Activated naive CD8-positive, alpha-beta T cell treated with anti-CD3 and anti-CD28 coated beads for 36 hours (primary cell): ENCODE measurements at regions not wholly inside any gene's neighbourhood (a gene's known extent, or its start where the extent isn't known, plus 50 kb on each side); places are given as distances from the start of the nearest gene placed in this dataset.
A peak's percentile ranks its signal among the peaks of the same experiment; 100 is the strongest.

Experiments
- DNase-seq: peaks from one replicate; pipeline ENCODE4 v3.0.0; 2021
- H3K27ac Mint-ChIP-seq: one replicate; pipeline ENCODE4 v1.8.0; 2022; ENCODE audit warnings: mild to moderate bottlenecking, moderate library complexity, mixed read lengths
- H3K27me3 Mint-ChIP-seq: one replicate; pipeline ENCODE4 v1.8.0; 2022; ENCODE audit warnings: mild to moderate bottlenecking, mixed read lengths
- H3K36me3 Mint-ChIP-seq: one replicate; pipeline ENCODE4 v1.8.0; 2021; ENCODE audit warnings: mild to moderate bottlenecking, mixed read lengths
- H3K4me1 Mint-ChIP-seq: one replicate; pipeline ENCODE4 v1.8.0; 2021; ENCODE audit warnings: mixed read lengths
- H3K4me3 Mint-ChIP-seq: one replicate; pipeline ENCODE4 v1.8.0; 2022; ENCODE audit warnings: mild to moderate bottlenecking, moderate library complexity, mixed read lengths
- H3K9me3 Mint-ChIP-seq: one replicate; pipeline ENCODE4 v1.8.0; 2022; ENCODE audit warnings: mixed read lengths

- Mint-ChIP-seq H3K4me1 (peaks cover 36% of the 10 kb centered on the region), H3K27ac (no peak overlapping the region), H3K36me3 (peaks cover 22% of the 10 kb centered on the region), H3K27me3 (no peaks in the 10 kb centered on the region), H3K4me3 (no peak overlapping the region), H3K9me3 (peaks cover 3% of the 10 kb centered on the region)
- DNase-seq: no peak
Measured at GRCh38 chr2:181264441-181264840, 192.7 kb upstream of the ITGA4 start.

- H3K27ac Mint-ChIP-seq: no peak overlapping the region
- no peaks in the 10 kb centered on the region for H3K27me3 Mint-ChIP-seq
- no peak overlapping the region for H3K4me3 Mint-ChIP-seq
- H3K36me3 Mint-ChIP-seq: peaks cover 25% of the 10 kb centered on the region
- peaks cover 2% of the 10 kb centered on the region for H3K9me3 Mint-ChIP-seq
- peaks cover 33% of the 10 kb centered on the region for H3K4me1 Mint-ChIP-seq
- no peak for DNase-seq
Measured at GRCh38 chr2:181266614-181267013, 190.6 kb upstream of the ITGA4 start.

GRCh38 chr2:181268174-181268867, 188.9 kb upstream of the ITGA4 start:
- H3K36me3 Mint-ChIP-seq: peaks cover 18% of the 10 kb centered on the region
- no peak overlapping the region for H3K4me3 Mint-ChIP-seq
- peaks cover 26% of the 10 kb centered on the region for H3K4me1 Mint-ChIP-seq
- no peaks in the 10 kb centered on the region for H3K27me3 Mint-ChIP-seq
- peaks cover 2% of the 10 kb centered on the region for H3K9me3 Mint-ChIP-seq
- DNase-seq: no peak
- H3K27ac Mint-ChIP-seq: no peak overlapping the region

GRCh38 chr2:181273986-181274385, 183.2 kb upstream of the ITGA4 start:
- no peak overlapping the region for H3K4me3 Mint-ChIP-seq
- H3K36me3 Mint-ChIP-seq: peaks cover 5% of the 10 kb centered on the region
- peaks cover 44% of the 10 kb centered on the region for H3K4me1 Mint-ChIP-seq
- H3K27me3 Mint-ChIP-seq: no peaks in the 10 kb centered on the region
- no peak for DNase-seq
- no peak overlapping the region for H3K27ac Mint-ChIP-seq
- H3K9me3 Mint-ChIP-seq: no peaks in the 10 kb centered on the region

GRCh38 chr2:181275643-181276070, 181.5 kb upstream of the ITGA4 start:
- peak overlapping the region; percentile 74 for H3K27ac Mint-ChIP-seq
- H3K4me1 Mint-ChIP-seq: peaks cover 44% of the 10 kb centered on the region
- DNase-seq: peak; percentile 9
- no peaks in the 10 kb centered on the region for H3K9me3 Mint-ChIP-seq
- no peak overlapping the region for H3K4me3 Mint-ChIP-seq
- H3K27me3 Mint-ChIP-seq: no peaks in the 10 kb centered on the region
- H3K36me3 Mint-ChIP-seq: peaks cover 6% of the 10 kb centered on the region

- peak overlapping the region; percentile 25 for H3K4me3 Mint-ChIP-seq
- H3K4me1 Mint-ChIP-seq: peaks cover 32% of the 10 kb centered on the region
Measured at GRCh38 chr2:181281206-181281832, 175.9 kb upstream of the ITGA4 start.

GRCh38 chr2:181285116-181285515, 172.1 kb upstream of the ITGA4 start:
- peaks cover 33% of the 10 kb centered on the region for H3K4me1 Mint-ChIP-seq
- DNase-seq: no peak
- H3K36me3 Mint-ChIP-seq: peaks cover 44% of the 10 kb centered on the region
- H3K9me3 Mint-ChIP-seq: peaks cover 14% of the 10 kb centered on the region
- no peaks in the 10 kb centered on the region for H3K27me3 Mint-ChIP-seq
- peak overlapping the region; percentile 38 for H3K27ac Mint-ChIP-seq
- H3K4me3 Mint-ChIP-seq: no peak overlapping the region

More at GRCh38 chr2:181281206-181281832, 175.9 kb upstream of the ITGA4 start:
- Mint-ChIP-seq H3K27me3 (no peaks in the 10 kb centered on the region), H3K36me3 (peaks cover 34% of the 10 kb centered on the region), H3K9me3 (peaks cover 10% of the 10 kb centered on the region), H3K27ac (peak overlapping the region; percentile 84)
- no peak for DNase-seq

GRCh38 chr2:181289698-181290097, 167.5 kb upstream of the ITGA4 start:
- no peak for DNase-seq
- no peaks in the 10 kb centered on the region for H3K27me3 Mint-ChIP-seq
- H3K27ac Mint-ChIP-seq: no peak overlapping the region
- H3K36me3 Mint-ChIP-seq: peaks cover 34% of the 10 kb centered on the region
- H3K4me3 Mint-ChIP-seq: no peak overlapping the region
- peaks cover 18% of the 10 kb centered on the region for H3K4me1 Mint-ChIP-seq
- peaks cover 12% of the 10 kb centered on the region for H3K9me3 Mint-ChIP-seq

- peaks cover 10% of the 10 kb centered on the region for H3K9me3 Mint-ChIP-seq
- H3K4me3 Mint-ChIP-seq: no peak overlapping the region
- DNase-seq: no peak
- H3K27ac Mint-ChIP-seq: no peak overlapping the region
- H3K36me3 Mint-ChIP-seq: peaks cover 32% of the 10 kb centered on the region
- no peaks in the 10 kb centered on the region for H3K27me3 Mint-ChIP-seq
- H3K4me1 Mint-ChIP-seq: peaks cover 18% of the 10 kb centered on the region
Measured at GRCh38 chr2:181290182-181290581, 167.0 kb upstream of the ITGA4 start.

GRCh38 chr2:181294979-181295378, 162.2 kb upstream of the ITGA4 start:
- Mint-ChIP-seq H3K27me3 (no peaks in the 10 kb centered on the region), H3K27ac (no peak overlapping the region), H3K36me3 (peaks cover 44% of the 10 kb centered on the region), H3K9me3 (peaks cover 36% of the 10 kb centered on the region), H3K4me3 (no peak overlapping the region), H3K4me1 (peaks cover 9% of the 10 kb centered on the region)
- DNase-seq: no peak

GRCh38 chr2:181300600-181301291, 156.4 kb upstream of the ITGA4 start:
- H3K4me1 Mint-ChIP-seq: peaks cover 39% of the 10 kb centered on the region
- H3K4me3 Mint-ChIP-seq: peak overlapping the region; percentile 57
- no peaks in the 10 kb centered on the region for H3K27me3 Mint-ChIP-seq
- peak overlapping the region; percentile 85 for H3K27ac Mint-ChIP-seq
- peaks cover 32% of the 10 kb centered on the region for H3K9me3 Mint-ChIP-seq
- H3K36me3 Mint-ChIP-seq: peaks cover 31% of the 10 kb centered on the region
- DNase-seq: peak; percentile 20

- Mint-ChIP-seq H3K27ac (peak overlapping the region; percentile 84), H3K9me3 (peaks cover 6% of the 10 kb centered on the region), H3K4me3 (peak overlapping the region; percentile 63), H3K4me1 (peaks cover 66% of the 10 kb centered on the region), H3K36me3 (peaks cover 12% of the 10 kb centered on the region), H3K27me3 (no peaks in the 10 kb centered on the region)
- DNase-seq: no peak
Measured at GRCh38 chr2:181304011-181304844, 153.0 kb upstream of the ITGA4 start.

GRCh38 chr2:181305301-181306123, 151.7 kb upstream of the ITGA4 start:
- peak overlapping the region; percentile 42 for H3K4me3 Mint-ChIP-seq
- H3K36me3 Mint-ChIP-seq: peaks cover 4% of the 10 kb centered on the region
- no peaks in the 10 kb centered on the region for H3K9me3 Mint-ChIP-seq
- no peaks in the 10 kb centered on the region for H3K27me3 Mint-ChIP-seq
- peaks cover 70% of the 10 kb centered on the region for H3K4me1 Mint-ChIP-seq
- H3K27ac Mint-ChIP-seq: peak overlapping the region; percentile 84
- peak; percentile 62 for DNase-seq

GRCh38 chr2:181306785-181307184, 150.4 kb upstream of the ITGA4 start:
- Mint-ChIP-seq H3K27ac (peak overlapping the region; percentile 84), H3K27me3 (no peaks in the 10 kb centered on the region), H3K4me3 (peak overlapping the region; percentile 42), H3K4me1 (peaks cover 61% of the 10 kb centered on the region), H3K9me3 (no peaks in the 10 kb centered on the region), H3K36me3 (no peaks in the 10 kb centered on the region)
- no peak for DNase-seq
